22Rv1 (cell line): ENCODE measurements at regions not wholly inside any gene's neighbourhood (a gene's known extent, or its start where the extent isn't known, plus 50 kb on each side); places are given as distances from the start of the nearest gene placed in this dataset.

Source experiments
- CTCF ChIP-seq: fragments of 450-650 bp; IDR thresholded peaks from 2 replicates; pipeline ENCODE4 v1.5.1; 2017; ENCODE audit warnings: mild to moderate bottlenecking
- ZFX ChIP-seq: fragments of 450-650 bp; IDR thresholded peaks from 2 replicates; pipeline ENCODE4 v1.6.1; 2017; ENCODE audit warnings: antibody characterized with exemption, borderline replicate concordance

GRCh38 chr10:81095238-81095637, 557.5 kb downstream of the SH2D4B start:
- TF ChIP-seq ZFX = no peak
- no peak for TF ChIP-seq CTCF
